OCI-LY7 (cell line): ENCODE measurements at regions not wholly inside any gene's neighbourhood (a gene's known extent, or its start where the extent isn't known, plus 50 kb on each side); places are given as distances from the start of the nearest gene placed in this dataset.

Experiments
- BruUV-seq: library from RNA; stranded (reverse); fragments of 400-500 nt; replicated peaks from 2 replicates; lab custom pipeline; 2021; lab: Mats Ljungman, UMichigan
- CTCF ChIA-PET: fragments of 300-600 bp; sonication (Branson Sonifier 250); formaldehyde crosslinking; loops from one replicate; lab custom pipeline; 2022; ENCODE audit warnings: antibody characterized with exemption; ENCODE audit not compliant: unreplicated experiment; lab: Charles Lee
- POLR2A ChIA-PET: fragments of 300-600 bp; sonication (Branson Sonifier 250); formaldehyde crosslinking; loops from one replicate; lab custom pipeline; 2022; ENCODE audit warnings: antibody characterized with exemption; lab: Charles Lee
- DNase-seq: peaks from one replicate; pipeline ENCODE4 v3.0.0-alpha.2; 2015; ENCODE audit warnings: low spot score
- H2AFZ ChIP-seq: fragments of 200-600 bp; sonication (generic), shearing (Covaris generic); 2 replicates; pipeline ENCODE4 v1.6.1; 2014; ENCODE audit warnings: mild to moderate bottlenecking, antibody characterized with exemption, low read length, moderate library complexity
- H3K27ac ChIP-seq: fragments of 200-600 bp; sonication (generic); 2 replicates; pipeline ENCODE4 v1.5.1; 2014; ENCODE audit warnings: mixed run types, low read depth, mild to moderate bottlenecking, moderate library complexity, low read length, inconsistent platforms; ENCODE audit not compliant: poor library complexity, severe bottlenecking
- H3K36me3 ChIP-seq: fragments of 200-600 bp; sonication (generic); 2 replicates; pipeline ENCODE4 v1.6.1; 2014; ENCODE audit warnings: mild to moderate bottlenecking, antibody characterized with exemption, low read length, moderate library complexity, mixed read lengths; ENCODE audit not compliant: insufficient read depth
- H3K4me1 ChIP-seq: fragments of 200-600 bp; sonication (generic); 2 replicates; pipeline ENCODE4 v1.5.1; 2014; ENCODE audit warnings: mild to moderate bottlenecking, low read length; ENCODE audit not compliant: insufficient read depth, poor library complexity, severe bottlenecking
- H3K4me2 ChIP-seq: fragments of 200-600 bp; sonication (generic); 2 replicates; pipeline ENCODE4 v1.6.1; 2014; ENCODE audit warnings: mild to moderate bottlenecking, low read length
- H3K4me3 ChIP-seq: fragments of 200-600 bp; sonication (generic); 2 replicates; pipeline ENCODE4 v1.5.1; 2014; ENCODE audit warnings: mild to moderate bottlenecking, low read depth, low read length; ENCODE audit not compliant: poor library complexity, severe bottlenecking
- H3K79me2 ChIP-seq: fragments of 200-600 bp; sonication (generic); 2 replicates; pipeline ENCODE4 v1.6.1; 2016; ENCODE audit warnings: low read depth, mild to moderate bottlenecking, low read length, moderate library complexity, mixed read lengths; ENCODE audit not compliant: insufficient read depth
- H3K9me2 ChIP-seq: fragments of 200-600 bp; sonication (generic); 2 replicates; pipeline ENCODE4 v1.6.1; 2016; ENCODE audit warnings: mild to moderate bottlenecking, low read length, mixed read lengths; ENCODE audit not compliant: insufficient read depth
- H3K9me3 ChIP-seq: fragments of 200-600 bp; sonication (generic); 2 replicates; pipeline ENCODE4 v1.6.1; 2014; ENCODE audit warnings: mild to moderate bottlenecking, mixed run types, low read length, mixed read lengths
- H4K20me1 ChIP-seq: fragments of 200-600 bp; sonication (generic); 2 replicates; pipeline ENCODE4 v1.6.1; 2014; ENCODE audit warnings: mild to moderate bottlenecking, antibody characterized with exemption, low read length, moderate library complexity, mixed read lengths; ENCODE audit not compliant: insufficient read depth
- EZH2phosphoT487 ChIP-seq: fragments of 200-600 bp; sonication (generic); IDR thresholded peaks from 2 replicates; pipeline ENCODE4 v1.6.1; 2018; ENCODE audit warnings: low read depth, borderline replicate concordance, mild to moderate bottlenecking, mixed run types, antibody characterized with exemption, low read length, moderate library complexity, mixed read lengths
- intact Hi-C: fragments of 100-400 bp; cut with micrococcal nuclease; formaldehyde crosslinking; loops from one replicate; pipeline ENCODE4 v1.10.0; 2022; ENCODE audit not compliant: unreplicated experiment
- TF ChIP-seq, protein P1 (sequence below): fragments of 200-600 bp; sonication (generic); conservative IDR thresholded peaks from 2 replicates; pipeline ENCODE4 v1.5.1; 2014; ENCODE audit warnings: mild to moderate bottlenecking, antibody characterized with exemption, low read length, moderate library complexity, mixed read lengths

DNA sequence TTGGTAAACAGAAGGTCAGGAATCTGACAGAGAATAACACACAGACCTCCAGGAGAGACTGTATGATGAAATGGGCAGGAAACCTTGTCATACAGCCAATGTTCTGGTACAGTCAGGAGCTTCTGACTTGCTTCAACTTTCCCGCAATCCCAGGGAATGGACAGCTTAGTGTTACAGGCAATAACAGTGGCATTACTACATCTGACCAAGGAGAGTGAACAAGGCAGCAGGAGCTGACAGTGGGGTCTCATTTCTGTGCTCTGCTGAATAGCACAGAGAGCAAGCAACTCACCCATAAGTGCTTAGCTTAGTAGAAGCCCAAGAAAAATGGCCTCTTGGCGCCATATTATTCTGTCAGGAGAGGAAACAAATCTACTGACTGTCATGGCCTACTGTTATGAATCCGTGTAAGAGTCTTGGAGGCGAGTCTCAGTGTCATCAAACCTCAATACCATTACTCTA lies 186.2 kb upstream of the MTPN start:
- no peak overlapping the region for H3K27ac ChIP-seq
- H3K9me3 ChIP-seq, result no peaks in the 10 kb centered on the region; the same call in 1 of the 2 replicates
- ChIA-PET CTCF (no interaction called here), POLR2A (interaction anchor here (0.7 to 1.6 kb wide), 3 partner anchors 8 to 1216 kb away, joined by 3 to 4 read pairs (median 3); no protein-coding TSS in a partner anchor)
- TF ChIP-seq, protein P1, sequence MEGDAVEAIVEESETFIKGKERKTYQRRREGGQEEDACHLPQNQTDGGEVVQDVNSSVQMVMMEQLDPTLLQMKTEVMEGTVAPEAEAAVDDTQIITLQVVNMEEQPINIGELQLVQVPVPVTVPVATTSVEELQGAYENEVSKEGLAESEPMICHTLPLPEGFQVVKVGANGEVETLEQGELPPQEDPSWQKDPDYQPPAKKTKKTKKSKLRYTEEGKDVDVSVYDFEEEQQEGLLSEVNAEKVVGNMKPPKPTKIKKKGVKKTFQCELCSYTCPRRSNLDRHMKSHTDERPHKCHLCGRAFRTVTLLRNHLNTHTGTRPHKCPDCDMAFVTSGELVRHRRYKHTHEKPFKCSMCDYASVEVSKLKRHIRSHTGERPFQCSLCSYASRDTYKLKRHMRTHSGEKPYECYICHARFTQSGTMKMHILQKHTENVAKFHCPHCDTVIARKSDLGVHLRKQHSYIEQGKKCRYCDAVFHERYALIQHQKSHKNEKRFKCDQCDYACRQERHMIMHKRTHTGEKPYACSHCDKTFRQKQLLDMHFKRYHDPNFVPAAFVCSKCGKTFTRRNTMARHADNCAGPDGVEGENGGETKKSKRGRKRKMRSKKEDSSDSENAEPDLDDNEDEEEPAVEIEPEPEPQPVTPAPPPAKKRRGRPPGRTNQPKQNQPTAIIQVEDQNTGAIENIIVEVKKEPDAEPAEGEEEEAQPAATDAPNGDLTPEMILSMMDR, result no peak
- no peak for TF ChIP-seq EZH2phosphoT487
- H2AFZ ChIP-seq, result no peak overlapping the region
- H3K4me3 ChIP-seq, result no peak overlapping the region
- no peak for DNase-seq
- no peaks in the 10 kb centered on the region for H3K4me1 ChIP-seq
- no peaks in the 10 kb centered on the region for H3K36me3 ChIP-seq
- H3K79me2 ChIP-seq, result no peaks in the 10 kb centered on the region
- no peak overlapping the region for H3K4me2 ChIP-seq
- H4K20me1 ChIP-seq, result no peaks in the 10 kb centered on the region
- intact Hi-C loops, result no loop called here
- no peaks in the 10 kb centered on the region for H3K9me2 ChIP-seq
- BruUV-seq, result no TSS peak

DNA sequence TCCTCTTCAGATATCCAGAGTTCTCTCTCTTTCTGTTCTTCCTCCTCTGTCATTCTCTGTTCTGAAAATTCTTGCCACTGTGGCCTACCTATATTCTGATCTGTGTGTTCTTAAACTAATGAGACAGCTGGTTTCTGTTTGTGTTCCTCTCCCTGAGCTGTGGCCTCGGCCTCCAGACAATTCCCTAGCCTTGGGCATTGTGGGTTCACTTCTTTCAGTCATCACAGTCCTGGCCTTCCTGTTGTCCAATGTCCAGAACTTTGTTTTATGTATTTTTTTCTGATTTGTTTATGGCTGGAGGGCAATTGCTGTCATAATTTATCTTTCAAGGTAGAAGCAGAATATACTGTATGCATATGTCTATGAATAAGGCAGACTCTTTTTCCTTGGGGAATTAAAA lies 173.2 kb upstream of the MTPN start:
- no peak for DNase-seq
- H3K79me2 ChIP-seq, result no peaks in the 10 kb centered on the region
- TF ChIP-seq EZH2phosphoT487, result no peak
- TF ChIP-seq, protein P1, result no peak
- no peaks in the 10 kb centered on the region for H4K20me1 ChIP-seq
- H3K4me3 ChIP-seq, result no peak overlapping the region
- intact Hi-C loops, result no loop called here
- BruUV-seq, result no TSS peak
- no peaks in the 10 kb centered on the region for H3K36me3 ChIP-seq
- no peak overlapping the region for H3K27ac ChIP-seq
- no peak overlapping the region for H3K4me2 ChIP-seq
- ChIA-PET POLR2A (interaction anchor here (0.6 to 1.1 kb wide), 2 partner anchors 29 to 108 kb away, joined by 4 read pairs; no protein-coding TSS in a partner anchor), CTCF (no interaction called here)
- H3K9me2 ChIP-seq, result no peaks in the 10 kb centered on the region
- H3K4me1 ChIP-seq, result peaks cover 11% of the 10 kb centered on the region
- no peaks in the 10 kb centered on the region; the same call in 1 of the 2 replicates for H3K9me3 ChIP-seq
- 0 out of 2 replicates have a peak overlapping the region, but pooled peaks have one; percentile 19 for H2AFZ ChIP-seq

DNA sequence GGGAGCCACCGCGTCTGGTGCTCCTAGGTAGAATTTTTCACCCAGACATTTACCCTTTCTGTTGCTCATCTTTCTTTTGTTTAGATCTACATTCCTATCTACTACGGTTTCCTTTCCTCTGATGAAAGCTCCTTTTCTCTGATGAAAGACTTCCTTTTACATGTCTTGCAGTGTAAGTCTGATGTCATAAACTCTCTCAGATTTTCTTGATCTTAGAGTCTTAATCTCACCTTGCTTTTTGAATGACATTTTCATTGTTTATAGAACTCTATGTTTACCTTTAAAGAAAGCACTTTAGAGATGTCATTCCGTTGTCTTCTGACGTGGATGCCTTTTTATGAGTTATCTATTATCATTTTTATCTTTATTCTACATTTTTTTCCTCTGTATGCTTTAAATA lies 171.8 kb upstream of the MTPN start:
- CTCF ChIA-PET, result no interaction called here
- Histone ChIP-seq H3K79me2 (no peaks in the 10 kb centered on the region), H3K4me2 (no peak overlapping the region), H3K4me1 (peaks cover 11% of the 10 kb centered on the region), H3K27ac (no peak overlapping the region), H3K9me2 (no peaks in the 10 kb centered on the region), H3K9me3 (no peaks in the 10 kb centered on the region; the same call in 1 of the 2 replicates), H3K36me3 (no peaks in the 10 kb centered on the region), H2AFZ (no peak overlapping the region), H4K20me1 (no peaks in the 10 kb centered on the region), H3K4me3 (no peak overlapping the region)
- POLR2A ChIA-PET, result interaction anchor here (0.6 to 1.1 kb wide), 4 partner anchors 11 to 543 kb away, joined by 3 to 7 read pairs (median 4); no protein-coding TSS in a partner anchor
- no TSS peak for BruUV-seq
- DNase-seq, result no peak
- TF ChIP-seq, protein P1, result no peak
- no peak for TF ChIP-seq EZH2phosphoT487
- intact Hi-C loops, result no loop called here
